ENCODE measurements at regions not wholly inside any gene's neighbourhood (a gene's known extent, or its start where the extent isn't known, plus 50 kb on each side); places are given as distances from the start of the nearest gene placed in this dataset.
"Not testable (repeated sequence)": the region's sequence is repeated elsewhere in the genome, so short reads cannot be mapped to it uniquely, and the experiment has no call there.

DNA sequence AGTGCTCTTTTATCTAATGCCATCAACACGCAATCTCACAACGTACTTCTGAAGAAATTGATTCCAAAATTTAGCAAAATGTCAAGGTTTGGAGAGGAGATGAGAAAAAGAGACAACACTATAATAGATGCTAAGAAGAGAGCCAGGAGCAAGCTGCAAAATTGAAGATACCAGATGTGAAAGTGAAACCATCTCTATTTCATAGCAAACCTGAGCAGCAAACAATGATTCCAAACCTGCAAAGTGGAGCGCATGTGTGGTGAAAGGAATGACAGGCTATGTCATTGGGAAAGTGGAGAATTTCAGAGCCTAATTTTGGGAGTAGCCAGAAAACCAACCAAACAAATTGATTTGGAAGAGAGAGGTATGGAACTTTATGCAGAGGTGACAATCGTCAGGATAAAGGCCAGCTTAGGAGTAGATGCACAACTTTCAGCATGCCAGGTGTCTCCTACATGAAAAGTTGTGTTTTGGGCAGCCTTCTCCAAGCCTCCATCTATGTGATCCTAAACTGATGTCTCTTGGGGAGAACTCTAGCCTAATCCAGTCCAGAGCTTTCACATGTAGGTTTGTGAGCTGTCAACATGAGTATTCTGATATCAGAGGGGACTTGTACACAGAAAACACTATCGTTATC is 158.4 kb upstream of the FNDC3A start:
- no peak for DNase-seq (ENCODE audit: extremely low read depth, low read depth)
- no peak for TF ChIP-seq CTCF (IDR thresholded peaks at IDR 0.05; ENCODE audit: low read depth, low read length, missing control alignments)
- H3K4me3 ChIP-seq (replicated peaks; ENCODE audit: low read depth, low read length): no peak overlapping the region

GRCh38 chr13:48818495-48819356 is 157.0 kb upstream of the FNDC3A start:
- no peak overlapping the region for H3K4me3 ChIP-seq (replicated peaks; ENCODE audit: low read depth, low read length)
- DNase-seq (ENCODE audit: extremely low read depth, low read depth): peak; percentile 91
- no peak for TF ChIP-seq CTCF (IDR thresholded peaks at IDR 0.05; ENCODE audit: low read depth, low read length, missing control alignments)

DNA sequence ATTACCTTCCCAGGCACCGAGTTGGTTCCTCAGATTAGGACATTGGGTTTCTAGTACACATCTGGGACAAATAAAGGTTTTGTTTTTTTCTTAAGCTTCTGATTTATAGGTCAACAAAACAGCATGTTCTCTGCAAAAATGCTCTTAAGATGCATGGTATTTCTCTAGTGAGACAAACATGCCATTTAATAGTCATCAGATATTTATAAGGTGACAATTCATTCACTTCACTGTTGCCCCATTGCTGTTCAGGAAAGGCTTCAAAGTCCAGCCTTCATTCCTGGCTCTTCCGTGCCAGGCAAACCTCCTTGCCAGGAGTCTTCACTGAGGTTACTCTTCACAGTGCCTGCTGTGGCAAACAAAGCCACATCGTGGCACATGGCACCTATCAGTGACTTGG is 156.3 kb upstream of the FNDC3A start:
- no peak for TF ChIP-seq CTCF (IDR thresholded peaks at IDR 0.05; ENCODE audit: low read depth, low read length, missing control alignments)
- no peak for DNase-seq (ENCODE audit: extremely low read depth, low read depth)
- H3K4me3 ChIP-seq (replicated peaks; ENCODE audit: low read depth, low read length): no peak overlapping the region

GRCh38 chr13:48819899-48820298 is 155.8 kb upstream of the FNDC3A start:
- DNase-seq (ENCODE audit: extremely low read depth, low read depth): no peak
- TF ChIP-seq CTCF (IDR thresholded peaks at IDR 0.05; ENCODE audit: low read depth, low read length, missing control alignments): no peak
- no peak overlapping the region for H3K4me3 ChIP-seq (replicated peaks; ENCODE audit: low read depth, low read length)

GRCh38 chr13:48823526-48823925 is 152.2 kb upstream of the FNDC3A start:
- not testable (repeated sequence) for DNase-seq (ENCODE audit: extremely low read depth, low read depth); H3K4me3 ChIP-seq (replicated peaks; ENCODE audit: low read depth, low read length)

GRCh38 chr13:48826039-48826438 is 149.7 kb upstream of the FNDC3A start:
- DNase-seq (ENCODE audit: extremely low read depth, low read depth): no peak
- no peak for TF ChIP-seq CTCF (IDR thresholded peaks at IDR 0.05; ENCODE audit: low read depth, low read length, missing control alignments)

DNA sequence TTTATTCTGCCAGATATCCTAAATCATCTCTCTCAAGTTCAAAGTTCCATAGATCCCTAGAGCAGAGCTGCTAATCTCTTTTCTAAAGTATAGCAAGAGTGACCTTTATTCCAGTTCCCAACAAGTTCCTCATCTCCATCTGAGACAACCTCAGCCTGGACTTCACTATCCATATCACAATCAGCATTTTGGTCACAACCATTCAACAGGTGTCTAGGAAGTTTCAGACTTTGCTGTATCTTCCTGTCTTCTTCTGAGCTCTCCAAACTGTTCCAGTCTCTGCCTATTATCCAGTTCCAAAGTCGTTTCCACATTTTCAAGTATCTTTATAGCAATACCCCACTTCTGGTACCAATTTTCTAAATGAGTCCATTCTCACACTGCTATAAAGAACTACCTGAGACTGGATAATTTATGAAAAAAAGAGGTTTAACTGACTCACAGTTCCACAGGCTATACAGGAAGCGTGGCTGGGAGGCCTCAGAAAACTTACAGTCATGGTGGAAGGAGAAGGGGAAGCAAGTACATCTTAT is 148.7 kb upstream of the FNDC3A start:
- DNase-seq (ENCODE audit: extremely low read depth, low read depth): not testable (repeated sequence)

More at GRCh38 chr13:48826039-48826438, 149.7 kb upstream of the FNDC3A start:
- no peak overlapping the region for H3K4me3 ChIP-seq (replicated peaks; ENCODE audit: low read depth, low read length)

More for the DNA sequence above, 148.7 kb upstream of the FNDC3A start:
- not testable (repeated sequence) for H3K4me3 ChIP-seq (replicated peaks; ENCODE audit: low read depth, low read length)

Measured in HFF-Myc (cell line).